ENCODE measurements at regions not wholly inside any gene's neighbourhood (a gene's known extent, or its start where the extent isn't known, plus 50 kb on each side); places are given as distances from the start of the nearest gene placed in this dataset.
"Not testable (repeated sequence)": the region's sequence is repeated elsewhere in the genome, so short reads cannot be mapped to it uniquely, and the experiment has no call there.

DNA sequence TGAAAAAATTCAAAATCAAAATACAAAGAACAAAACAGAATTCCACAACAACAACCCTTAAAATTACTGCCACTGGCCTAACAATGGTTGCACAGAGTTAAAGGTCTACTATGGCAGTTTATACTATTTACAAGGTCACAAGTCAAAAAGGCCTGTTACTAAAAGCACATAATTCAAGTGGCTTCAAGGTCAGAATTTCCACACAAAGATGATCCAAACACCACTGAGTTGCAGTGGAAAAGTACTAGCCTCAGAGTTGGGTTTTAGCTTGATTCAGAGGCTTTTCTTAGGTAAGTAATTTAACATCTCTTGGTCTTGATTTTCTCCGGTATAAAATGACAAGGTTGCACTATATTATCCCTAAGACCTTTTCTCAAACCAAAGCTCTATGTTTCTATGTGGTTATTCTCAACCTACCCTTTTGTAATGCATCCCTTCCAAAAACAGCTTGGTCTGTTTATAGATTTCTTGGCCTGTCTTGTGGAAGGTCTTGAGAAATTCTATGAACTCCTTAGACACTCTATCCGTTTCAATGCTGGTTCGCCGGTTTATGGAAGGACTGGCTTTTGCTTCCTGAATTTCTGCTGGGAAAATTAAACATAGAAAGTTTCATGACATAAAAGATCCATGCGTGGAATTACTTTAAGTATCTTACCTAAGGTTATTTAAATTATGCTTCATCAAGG lies 69.5 kb downstream of the MDH2 start:
- DNase-seq (ENCODE audit: low spot score): not testable (repeated sequence)

DNA sequence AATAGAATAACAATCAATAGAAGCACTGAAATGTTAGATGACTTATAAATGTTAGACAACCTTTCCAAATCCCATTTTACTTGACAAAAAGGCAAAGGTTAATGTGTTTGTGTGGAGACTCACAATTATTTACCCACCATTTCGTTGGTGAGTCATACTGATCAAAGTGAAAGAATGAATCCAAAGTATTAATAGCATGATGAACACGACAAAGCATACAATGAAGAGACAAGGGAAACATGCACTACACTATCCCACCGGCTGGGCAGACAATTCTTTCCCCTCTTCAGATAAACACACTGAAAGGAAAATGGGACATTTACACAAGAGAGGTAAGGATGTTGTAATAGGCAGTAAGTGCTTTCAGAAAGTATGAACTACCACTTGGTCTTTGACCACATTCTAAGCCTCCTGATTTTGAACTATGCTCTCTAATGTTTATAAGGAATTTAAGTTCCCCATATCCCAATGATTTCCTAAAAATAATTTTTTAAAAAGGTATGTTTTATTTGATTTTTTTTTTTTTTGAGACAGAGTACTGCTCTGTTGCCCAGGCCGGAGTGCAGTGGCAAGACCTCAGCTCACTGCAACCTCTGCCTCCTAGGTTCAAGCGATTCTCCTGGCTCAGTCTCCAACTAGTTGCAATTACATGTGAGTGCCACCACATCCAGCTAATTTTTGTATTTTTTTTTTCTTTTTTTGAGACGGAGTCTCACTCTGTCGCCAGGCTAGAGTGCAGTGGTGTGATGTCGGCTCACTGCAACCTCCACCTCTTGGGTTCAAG lies 70.5 kb downstream of the MDH2 start:
- DNase-seq (ENCODE audit: low spot score): not testable (repeated sequence)

DNA sequence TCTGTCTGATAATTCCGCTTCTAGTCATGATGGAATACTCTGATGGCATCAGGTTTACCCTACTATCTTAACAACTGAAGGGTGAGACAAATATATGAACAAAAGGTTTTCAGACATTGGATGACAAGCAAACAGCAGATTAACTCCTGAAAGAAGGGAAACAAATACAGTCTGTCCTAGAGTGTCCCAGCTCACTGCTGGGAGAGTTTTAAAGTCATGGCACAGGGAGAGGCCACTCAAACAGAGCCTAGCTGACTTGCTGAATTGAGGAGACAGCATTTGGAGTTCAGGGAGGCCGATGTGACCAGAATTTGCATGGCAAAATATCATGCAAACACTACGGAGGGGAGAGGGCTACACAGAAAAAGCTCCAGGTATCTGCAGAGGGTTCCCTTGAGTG lies 73.1 kb downstream of the MDH2 start:
- DNase-seq (ENCODE audit: low spot score): no peak

DNA sequence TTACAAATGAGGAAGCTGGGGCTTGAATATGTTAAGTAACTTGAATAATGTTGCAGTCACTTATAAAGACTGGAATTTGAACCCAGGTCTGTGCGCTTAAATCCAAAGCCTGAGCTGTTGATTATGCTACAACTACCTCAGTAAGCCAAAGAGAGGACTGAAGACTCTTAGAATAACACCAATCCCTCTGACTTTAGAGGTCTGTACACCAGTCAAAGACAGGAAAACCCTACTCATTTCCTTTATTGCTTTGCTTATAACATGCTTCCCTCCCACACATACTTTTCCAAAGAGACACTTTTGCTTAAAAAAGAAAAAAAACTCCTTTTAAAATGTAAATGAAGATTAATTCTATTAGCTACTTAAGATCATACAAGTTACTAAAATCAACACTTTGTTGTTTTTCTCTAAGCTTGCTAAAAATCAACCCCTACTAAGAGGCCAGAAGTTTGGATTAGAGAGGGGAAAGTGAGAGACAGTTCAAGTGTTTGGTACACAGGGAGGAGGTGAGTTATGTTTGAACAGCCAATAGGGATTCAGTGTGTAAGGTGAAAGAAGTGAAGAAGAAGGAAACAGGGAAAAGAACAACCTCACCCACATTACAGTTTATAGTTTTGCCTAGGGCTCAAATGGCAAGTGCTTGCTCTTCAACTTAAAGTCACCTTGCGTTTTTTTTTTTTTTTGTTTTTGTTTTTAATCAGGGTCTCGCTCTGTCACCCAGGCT lies 74.8 kb downstream of the MDH2 start:
- no peak for DNase-seq (ENCODE audit: low spot score)

DNA sequence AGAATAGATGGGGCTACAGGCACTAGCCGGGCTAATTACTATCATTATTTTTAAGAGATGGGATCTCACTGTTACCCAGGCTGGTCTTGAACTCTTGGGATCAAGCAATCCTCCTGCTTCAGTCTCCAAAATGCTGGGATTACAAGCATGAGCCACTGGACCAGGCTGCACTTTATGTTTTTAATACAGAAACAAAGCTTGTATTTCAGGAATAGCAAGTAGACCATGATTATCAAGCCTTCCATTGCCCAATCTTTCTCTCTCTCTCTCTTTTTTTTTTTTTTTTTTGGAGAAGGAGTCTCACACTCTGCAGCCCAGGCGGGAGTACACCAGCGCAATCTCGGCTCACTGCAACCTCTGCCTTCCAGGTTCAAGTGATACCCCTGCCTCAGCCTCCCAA lies 75.4 kb downstream of the MDH2 start:
- no peak for DNase-seq (ENCODE audit: low spot score)

DNA sequence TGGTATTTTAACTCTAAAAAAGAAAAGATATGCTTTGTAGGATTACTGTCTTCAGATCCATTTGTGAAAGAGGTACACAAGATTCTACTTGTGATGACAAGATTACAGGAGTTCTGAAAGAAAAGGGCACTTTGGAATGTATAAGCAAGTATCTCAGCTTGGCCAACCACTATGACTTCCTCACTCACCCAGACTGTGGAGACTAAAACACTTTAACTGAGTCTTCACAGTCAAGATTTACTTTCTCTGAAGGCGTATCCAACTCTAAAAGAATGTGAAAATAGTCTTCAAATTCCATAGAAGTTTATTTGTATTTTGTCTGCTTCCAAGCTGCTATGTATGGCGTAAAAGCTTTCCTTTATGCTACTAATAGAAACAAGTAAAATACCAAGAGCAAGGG lies 76.1 kb upstream of the SRRM3 start:
- DNase-seq (ENCODE audit: low spot score): no peak

DNA sequence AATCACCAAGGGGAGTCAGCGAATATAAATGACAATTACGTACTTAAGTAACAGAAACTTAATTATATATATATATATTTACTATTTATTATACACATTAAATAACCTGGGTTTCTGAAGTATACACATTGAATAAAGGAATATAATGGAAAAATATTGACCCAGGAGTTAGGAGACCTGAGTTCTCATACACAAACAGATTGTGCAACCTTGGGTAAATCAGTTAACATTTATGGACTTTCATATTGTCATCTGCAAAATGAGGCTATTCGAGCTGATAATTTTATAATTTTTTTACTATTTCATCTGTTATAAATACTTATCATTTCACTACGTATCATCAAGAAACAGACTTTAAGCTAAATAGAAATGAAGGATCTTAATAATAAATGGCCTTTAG lies 75.1 kb upstream of the SRRM3 start:
- no peak for DNase-seq (ENCODE audit: low spot score)

DNA sequence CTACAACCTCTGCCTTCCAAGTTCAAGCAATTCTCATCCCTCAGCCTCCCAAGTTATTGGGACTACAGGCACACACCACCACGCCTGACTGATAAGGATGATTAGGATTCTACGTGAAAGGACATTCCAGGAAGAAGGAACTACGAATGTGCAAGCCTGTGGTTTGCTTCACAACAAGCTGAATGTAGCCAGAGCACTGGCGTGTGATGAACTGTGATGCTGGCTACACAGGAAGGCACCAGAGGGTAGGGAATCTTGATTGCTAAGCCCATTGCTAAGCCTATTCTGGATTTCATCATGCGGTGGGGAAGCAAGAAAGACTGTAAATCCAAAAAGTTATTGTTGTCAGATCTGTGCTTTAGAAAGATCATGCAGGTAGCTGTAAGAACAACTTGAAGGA lies 72.3 kb upstream of the SRRM3 start:
- no peak for DNase-seq (ENCODE audit: low spot score)

DNA sequence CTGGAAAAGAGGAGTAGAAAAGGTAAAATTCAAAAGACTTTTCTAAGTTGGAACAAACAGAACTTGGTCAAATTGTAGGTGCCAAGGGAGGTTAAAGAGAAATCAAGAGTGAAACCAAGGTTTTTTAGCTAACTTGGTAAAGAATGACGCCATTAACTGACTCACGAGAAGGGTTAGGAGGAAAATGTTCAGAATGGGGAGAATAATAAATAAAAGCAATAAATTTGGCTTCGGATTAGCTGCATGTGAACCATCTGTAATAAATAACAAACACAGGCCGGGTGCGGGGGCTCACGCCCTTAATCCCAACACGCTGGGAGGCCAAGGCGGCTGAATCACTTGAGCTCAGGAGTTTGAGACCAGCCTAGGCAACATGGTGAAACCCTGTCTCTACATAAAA lies 71.9 kb upstream of the SRRM3 start:
- no peak for DNase-seq (ENCODE audit: low spot score)

DNA sequence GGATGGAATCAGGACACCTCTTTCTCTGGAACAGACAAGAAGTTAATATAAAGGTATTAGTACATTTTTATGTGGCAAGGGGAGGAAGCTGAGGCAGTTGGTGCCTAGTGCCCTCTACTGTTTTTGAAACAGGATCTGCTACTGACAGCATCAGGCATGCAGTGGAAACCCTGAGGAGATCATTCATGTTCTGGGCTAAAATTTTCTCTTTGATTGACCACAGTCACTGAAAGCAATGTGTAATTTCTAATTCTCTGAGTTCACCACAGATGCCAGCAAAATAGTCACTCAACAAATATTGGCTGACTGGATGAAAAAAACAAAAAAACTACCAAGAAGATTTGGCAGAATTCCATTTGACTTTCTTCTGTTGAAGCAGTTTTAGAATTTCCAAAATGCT lies 71.0 kb upstream of the SRRM3 start:
- peak; percentile 22 for DNase-seq (ENCODE audit: low spot score)

DNA sequence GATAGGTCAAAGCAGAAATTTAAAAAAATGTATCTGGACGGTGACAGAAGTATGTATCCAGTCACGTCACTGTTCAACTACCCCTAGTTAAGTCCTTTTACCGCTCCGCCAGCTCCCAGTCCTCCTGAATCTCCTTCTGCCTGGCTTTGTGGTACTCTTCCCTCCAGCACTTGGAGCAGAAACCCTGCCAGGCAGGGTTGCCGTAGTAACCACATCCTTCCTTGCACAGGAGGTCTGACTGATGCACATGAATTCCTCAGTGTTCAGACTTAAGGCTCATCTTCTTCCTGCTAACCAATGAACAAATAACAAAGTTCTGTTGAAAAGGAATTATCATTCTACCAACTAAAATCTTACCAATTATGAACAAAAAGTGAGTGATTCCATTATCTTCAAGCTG lies 69.8 kb upstream of the SRRM3 start:
- DNase-seq (ENCODE audit: low spot score): not testable (repeated sequence)

DNA sequence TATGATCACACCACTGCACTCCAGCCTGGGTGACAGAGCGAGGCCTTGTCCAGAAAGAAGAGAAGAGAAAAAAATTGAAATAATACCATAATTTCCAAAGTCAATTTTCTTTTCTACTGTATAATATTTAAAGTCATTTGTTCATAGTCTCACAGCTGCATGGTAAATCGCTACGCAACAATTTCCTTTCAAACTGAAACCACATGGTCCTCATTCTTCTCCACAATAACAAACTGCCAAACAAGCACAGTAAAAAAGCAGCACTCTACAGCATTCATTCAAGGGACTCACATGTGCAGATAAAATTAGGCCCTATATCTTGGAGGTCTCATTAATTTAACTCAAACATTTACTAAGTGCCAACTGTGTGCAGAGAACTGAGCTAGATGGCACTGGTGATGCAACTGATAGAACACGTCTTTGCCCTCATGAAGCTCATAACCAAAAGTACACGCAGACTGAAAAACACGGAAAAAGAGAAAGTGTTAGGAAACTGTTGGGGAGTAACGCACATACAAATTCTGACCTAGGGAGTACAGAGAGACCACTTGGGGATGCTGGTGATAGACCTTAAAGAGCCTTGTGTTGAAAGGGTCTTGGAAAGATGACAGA lies 68.4 kb upstream of the SRRM3 start:
- DNase-seq (ENCODE audit: low spot score): no peak

DNA sequence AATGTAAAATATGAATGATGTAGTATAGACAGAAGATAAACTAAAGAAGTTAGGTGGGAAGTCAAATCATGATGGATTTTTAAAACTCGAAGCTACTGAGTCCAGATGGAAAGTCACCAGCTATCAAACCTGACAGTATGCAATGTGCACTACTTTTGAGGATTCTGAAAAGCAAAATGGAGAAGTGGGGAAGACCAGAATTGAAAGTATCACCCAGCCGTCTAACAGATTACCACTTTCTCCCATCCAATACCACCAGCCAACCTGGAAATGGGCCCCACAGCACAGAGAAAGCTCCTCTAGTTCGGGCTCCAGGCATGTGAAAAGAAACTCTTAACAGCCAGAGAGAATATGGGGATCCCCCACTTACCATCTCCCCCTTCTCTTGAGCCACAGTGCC lies 67.9 kb upstream of the SRRM3 start:
- DNase-seq (ENCODE audit: low spot score): no peak

DNA sequence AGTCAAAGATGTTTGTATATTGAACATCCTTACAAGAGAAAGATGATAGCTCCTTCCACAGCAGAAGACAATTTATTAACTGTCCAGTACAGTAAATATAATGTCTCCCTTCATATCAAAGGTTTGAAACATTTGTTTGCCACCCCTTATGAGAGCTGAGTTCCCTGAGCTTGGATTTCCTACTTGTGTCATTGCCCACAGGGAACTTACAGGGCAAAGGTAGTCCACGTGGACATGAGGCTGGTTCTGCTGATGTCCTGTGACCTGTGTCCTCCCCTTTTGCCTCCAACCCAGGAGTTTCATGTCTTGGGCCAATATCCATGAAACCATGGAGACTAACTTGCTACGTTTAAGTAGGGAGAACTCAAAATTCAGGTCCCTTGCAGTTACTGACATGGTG lies 66.4 kb upstream of the SRRM3 start:
- DNase-seq (ENCODE audit: low spot score): not testable (repeated sequence)

DNA sequence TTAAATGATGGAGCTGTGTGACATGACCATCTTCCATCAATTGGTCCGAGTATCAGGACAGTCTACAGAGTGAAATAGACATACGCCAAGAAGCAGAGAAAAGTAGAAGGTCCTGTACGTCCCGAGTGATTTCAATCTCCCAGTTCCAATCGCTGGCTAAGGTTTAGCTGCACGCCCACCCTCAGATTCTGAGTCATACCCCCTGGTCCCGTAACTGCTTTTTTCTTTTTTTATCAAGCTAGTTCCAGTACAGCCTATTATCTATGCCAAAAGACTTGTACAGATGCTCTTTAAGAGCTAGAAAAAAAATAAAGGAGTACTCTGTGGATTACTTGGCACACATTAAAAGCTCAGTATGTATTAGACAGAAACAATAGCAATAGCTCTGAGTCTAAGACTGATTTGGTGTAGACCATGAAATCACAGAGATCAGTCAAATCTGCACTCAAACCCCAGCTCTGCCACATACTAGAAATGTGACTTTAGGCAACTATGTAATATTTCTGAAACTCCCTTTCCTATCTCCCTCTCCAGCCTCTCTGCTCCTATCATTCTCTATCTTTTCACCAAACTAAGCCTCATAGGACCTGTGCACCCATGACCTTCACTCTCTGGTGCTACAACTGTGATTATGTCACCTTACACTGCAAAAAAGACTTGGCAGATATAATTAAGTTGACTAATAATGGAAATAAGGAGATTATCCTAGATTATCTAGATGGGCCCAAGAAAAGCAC lies 63.0 kb upstream of the SRRM3 start:
- not testable (repeated sequence) for DNase-seq (ENCODE audit: low spot score)

DNA sequence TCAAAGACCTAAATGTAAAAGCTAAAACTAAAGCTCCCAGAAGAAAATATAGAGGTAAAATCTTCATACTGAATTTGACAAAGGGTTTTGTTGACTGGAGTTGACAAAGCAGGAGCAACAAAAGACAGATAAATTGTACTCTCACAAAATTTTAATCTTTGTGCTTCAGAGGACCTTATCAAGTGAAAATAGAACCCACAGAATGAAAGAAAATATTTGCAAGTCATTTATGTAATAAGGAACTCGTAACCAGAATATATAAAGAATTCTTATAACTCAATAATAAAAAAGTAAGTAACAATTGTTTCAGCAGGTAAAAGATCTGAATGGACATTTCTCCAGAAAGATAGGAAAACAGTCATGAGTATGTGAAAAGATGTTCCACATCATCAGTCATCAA lies 62.0 kb upstream of the SRRM3 start:
- no peak for DNase-seq (ENCODE audit: low spot score)

DNA sequence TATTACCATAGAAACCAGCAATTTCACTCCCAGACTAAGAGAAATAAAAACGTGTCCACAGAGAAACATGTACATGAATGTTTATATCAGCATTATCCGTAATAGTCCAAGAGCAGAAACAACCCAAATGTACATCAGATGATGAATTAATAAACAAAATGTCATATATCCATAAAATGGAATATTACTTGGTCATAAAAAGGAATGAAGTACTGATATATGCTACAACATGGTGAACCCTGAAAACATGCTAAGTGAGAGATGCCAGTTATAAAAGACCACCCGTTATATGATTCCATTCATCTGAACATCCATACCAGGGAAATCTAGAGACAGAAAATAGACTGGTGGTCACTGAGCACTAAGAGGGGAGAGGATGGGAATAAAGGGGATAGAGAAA lies 61.4 kb upstream of the SRRM3 start:
- not testable (repeated sequence) for DNase-seq (ENCODE audit: low spot score)

DNA sequence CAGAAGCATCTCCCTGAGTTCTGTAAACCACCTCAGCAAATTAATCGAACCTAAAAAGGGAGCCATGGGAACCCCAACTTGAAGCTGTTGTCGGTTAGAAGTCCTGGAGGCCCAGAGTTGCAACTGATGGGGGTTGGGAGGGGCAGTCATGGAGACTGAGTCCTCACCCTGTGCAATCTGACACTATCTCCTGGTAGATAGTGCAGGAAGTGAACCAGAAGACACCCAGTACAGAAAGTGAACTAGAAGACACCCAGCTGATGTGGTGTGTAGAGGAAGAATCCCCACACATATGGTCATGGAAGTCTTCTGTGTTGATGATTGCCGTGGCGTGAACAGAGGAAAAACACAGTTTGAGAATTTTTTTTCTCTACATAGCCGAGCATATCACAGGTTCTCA lies 58.8 kb upstream of the SRRM3 start:
- no peak for DNase-seq (ENCODE audit: low spot score)

DNA sequence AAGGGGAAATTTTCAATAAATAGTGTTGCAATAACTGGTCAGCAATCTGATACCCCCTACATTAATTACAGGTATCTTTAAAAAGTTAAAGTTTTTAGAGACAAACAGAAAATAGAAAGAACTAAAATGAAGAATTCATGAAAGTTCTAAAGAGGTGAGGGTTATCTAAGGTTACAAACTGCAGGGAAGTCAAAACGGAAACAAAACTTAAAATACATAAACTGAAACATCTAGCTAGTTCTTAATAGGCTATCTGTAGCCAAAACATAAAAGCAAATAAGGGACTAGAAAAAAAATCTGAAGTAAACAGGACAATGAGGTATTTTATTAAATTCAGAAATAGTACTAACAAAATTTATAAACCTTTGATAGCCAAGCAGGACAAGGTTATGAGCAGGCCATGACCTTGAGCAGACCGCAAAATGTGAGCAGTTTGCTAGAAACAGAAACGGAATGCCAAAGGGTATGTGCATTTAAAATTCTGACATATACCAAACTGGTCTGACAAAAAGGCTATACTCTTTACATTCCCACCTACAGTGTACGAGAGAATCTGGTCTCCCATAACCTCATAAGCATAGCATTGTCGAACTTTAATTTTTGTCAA lies 56.9 kb upstream of the SRRM3 start:
- DNase-seq (ENCODE audit: low spot score): not testable (repeated sequence)

DNA sequence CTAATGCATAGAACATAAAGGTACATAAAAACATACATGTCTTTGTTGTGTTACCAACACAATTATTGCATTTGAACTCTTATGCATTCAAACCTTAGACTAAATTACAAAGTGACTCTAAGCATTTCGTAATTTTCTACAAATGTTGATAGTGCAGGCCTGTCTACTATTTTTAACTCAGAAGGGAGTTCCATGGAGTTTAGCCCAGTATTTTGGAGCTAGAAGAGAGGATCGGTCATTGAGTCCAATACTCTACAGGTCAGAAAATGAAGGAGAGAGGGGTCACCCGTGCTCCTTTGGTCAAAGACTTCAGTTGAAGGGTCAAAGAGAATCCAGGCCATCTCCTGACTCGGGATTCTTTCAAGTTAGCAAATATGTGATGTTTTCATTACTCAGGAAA lies 55.3 kb upstream of the SRRM3 start:
- no peak for DNase-seq (ENCODE audit: low spot score)

DNA sequence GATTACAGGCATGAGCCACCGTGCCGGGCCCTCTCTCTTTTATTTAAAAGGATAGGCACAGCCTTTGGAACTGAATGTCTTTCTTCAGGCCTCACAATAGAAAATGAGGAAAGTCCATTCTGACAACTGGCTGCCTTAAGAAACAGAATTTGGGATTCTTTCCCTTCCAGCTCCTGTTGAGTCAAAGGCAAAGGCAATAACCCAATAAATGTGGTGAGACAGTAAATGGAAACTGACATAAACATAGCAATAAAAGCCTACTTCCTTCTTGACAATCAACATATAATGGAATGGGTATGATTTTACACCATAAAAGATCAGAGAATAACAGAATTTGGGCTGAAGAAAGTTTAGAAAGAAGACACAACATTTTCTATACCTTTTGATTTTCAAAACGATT lies 52.7 kb upstream of the SRRM3 start:
- DNase-seq (ENCODE audit: low spot score): not testable (repeated sequence)

Data from activated CD4-positive, alpha-beta T cell treated with anti-CD3 and anti-CD28 coated beads, Interleukin-2, Interleukin-4, amounts not matched to agents 100 ng/mL and 50 ng/mL, durations not matched to agents 16 hours and 8 hours (primary cell).